Activated CD4-positive, alpha-beta T cell treated with anti-CD3 and anti-CD28 coated beads, Interleukin-2, amount 50 U/mL, for 1 hour (primary cell): ENCODE measurements at regions not wholly inside any gene's neighbourhood (a gene's known extent, or its start where the extent isn't known, plus 50 kb on each side); places are given as distances from the start of the nearest gene placed in this dataset.

Experiments used
- DNase-seq: peaks from one replicate; pipeline ENCODE4 v3.0.0-alpha.2; 2020

- no peak for DNase-seq
Observed at GRCh38 chr1:43065191-43065590, 106.5 kb upstream of the SLC2A1 start.

GRCh38 chr1:43063394-43064219, 104.9 kb upstream of the SLC2A1 start:
- no peak for DNase-seq

- no peak for DNase-seq
Observed at GRCh38 chr1:43062527-43063095, 103.9 kb upstream of the SLC2A1 start.

GRCh38 chr1:43061757-43062156, 103.1 kb upstream of the SLC2A1 start:
- DNase-seq = no peak

- no peak for DNase-seq
Observed at GRCh38 chr1:43059640-43060574, 101.2 kb upstream of the SLC2A1 start.

GRCh38 chr1:43058545-43059360, 100.1 kb upstream of the SLC2A1 start:
- no peak for DNase-seq

GRCh38 chr1:43058056-43058455, 99.4 kb upstream of the SLC2A1 start:
- no peak for DNase-seq

GRCh38 chr1:43057567-43057966, 98.9 kb upstream of the SLC2A1 start:
- no peak for DNase-seq

GRCh38 chr1:43056981-43057391, 98.3 kb upstream of the SLC2A1 start:
- DNase-seq = no peak

GRCh38 chr1:43056460-43056859, 97.8 kb upstream of the SLC2A1 start:
- DNase-seq = no peak

- DNase-seq = no peak
Observed at GRCh38 chr1:43054961-43055360, 96.3 kb upstream of the SLC2A1 start.

GRCh38 chr1:43052786-43053439, 94.2 kb upstream of the SLC2A1 start:
- no peak for DNase-seq

- no peak for DNase-seq
Observed at GRCh38 chr1:43052322-43052721, 93.7 kb upstream of the SLC2A1 start.

- no peak for DNase-seq
Observed at GRCh38 chr1:43049481-43049880, 90.8 kb upstream of the SLC2A1 start.

- no peak for DNase-seq
Observed at GRCh38 chr1:43048601-43049011, 89.9 kb upstream of the SLC2A1 start.

GRCh38 chr1:43047135-43047534, 88.5 kb upstream of the SLC2A1 start:
- no peak for DNase-seq

GRCh38 chr1:43044572-43045361, 86.1 kb upstream of the SLC2A1 start:
- no peak for DNase-seq

- no peak for DNase-seq
Observed at GRCh38 chr1:43043695-43044094, 85.0 kb upstream of the SLC2A1 start.

GRCh38 chr1:43042773-43043457, 84.2 kb upstream of the SLC2A1 start:
- no peak for DNase-seq

- DNase-seq = no peak
Observed at GRCh38 chr1:43042127-43042526, 83.5 kb upstream of the SLC2A1 start.

GRCh38 chr1:43041591-43041990, 82.9 kb upstream of the SLC2A1 start:
- no peak for DNase-seq
